Panc1 (cell line): ENCODE measurements at regions not wholly inside any gene's neighbourhood (a gene's known extent, or its start where the extent isn't known, plus 50 kb on each side); places are given as distances from the start of the nearest gene placed in this dataset.

ENCODE experiments used
- ATAC-seq: fragments of 200-7000 bp; cut with Tn5 transposase; 2 replicates; pipeline ENCODE4 v1.9.1; 2020; ENCODE audit warnings: mild to moderate bottlenecking, moderate library complexity
- BruUV-seq: library from RNA; stranded (reverse); fragments of 400-500 nt; replicated peaks from 2 replicates; lab custom pipeline; 2021; lab: Mats Ljungman, UMichigan
- CTCF ChIA-PET: fragments of 300-600 bp; sonication (Branson Sonifier 250); formaldehyde crosslinking; loops from one replicate; lab custom pipeline; 2022; ENCODE audit warnings: antibody characterized with exemption; lab: Charles Lee
- POLR2A ChIA-PET: fragments of 300-600 bp; sonication (Branson Sonifier 250); formaldehyde crosslinking; loops from one replicate; lab custom pipeline; 2022; ENCODE audit warnings: antibody characterized with exemption; lab: Charles Lee
- DNase-seq: peaks from one replicate; pipeline ENCODE4 v3.0.0-alpha.2; 2010; ENCODE audit warnings: low read depth, low spot score
- H3K27ac ChIP-seq: 2 replicates; pipeline ENCODE4 v1.5.1; 2011; ENCODE audit warnings: mild to moderate bottlenecking, low read length, inconsistent platforms
- H3K27me3 ChIP-seq: fragments of 200-500 bp; sonication (Bioruptor generic); 2 replicates; pipeline ENCODE4 v1.6.0; 2014; ENCODE audit warnings: low read length, inconsistent platforms; ENCODE audit not compliant: control insufficient read depth, insufficient read depth
- H3K36me3 ChIP-seq: fragments of 200-500 bp; sonication (Bioruptor generic); 2 replicates; pipeline ENCODE4 v1.5.1; 2014; ENCODE audit warnings: inconsistent platforms, mild to moderate bottlenecking, low read length, moderate library complexity; ENCODE audit not compliant: control insufficient read depth, insufficient read depth
- H3K4me1 ChIP-seq: 2 replicates; pipeline ENCODE4 v1.5.1; 2011; ENCODE audit warnings: inconsistent platforms, mild to moderate bottlenecking, low read length, moderate library complexity; ENCODE audit not compliant: control insufficient read depth, insufficient read depth
- H3K4me3 ChIP-seq, 2 experiments: 2 replicates each; pipeline ENCODE4 v1.5.1; 2011 to 2012; ENCODE audit warnings: low read depth in 2 of 2, low read length in 2 of 2, mild to moderate bottlenecking in 2 of 2, inconsistent platforms in 1 of 2, moderate library complexity in 1 of 2
- H3K9me3 ChIP-seq: fragments of 200-500 bp; sonication (Bioruptor generic); 2 replicates; pipeline ENCODE4 v1.5.1; 2014; ENCODE audit warnings: low read depth, mild to moderate bottlenecking, inconsistent platforms, low read length, moderate library complexity; ENCODE audit not compliant: control insufficient read depth, insufficient read depth
- POLR2AphosphoS5 ChIP-seq: IDR thresholded peaks from 2 replicates; pipeline ENCODE4 v1.6.1; 2012; ENCODE audit warnings: mild to moderate bottlenecking, low read depth, low read length, moderate library complexity
- SIN3A ChIP-seq: IDR thresholded peaks from 2 replicates; pipeline ENCODE4 v1.6.1; 2012; ENCODE audit warnings: low read depth, mild to moderate bottlenecking, low read length, moderate library complexity, borderline replicate concordance; ENCODE audit not compliant: insufficient read depth
- TCF7L2 ChIP-seq: IDR thresholded peaks from 2 replicates; pipeline ENCODE4 v1.6.1; 2011; ENCODE audit warnings: mild to moderate bottlenecking, low read depth, low read length, inconsistent platforms
- in situ Hi-C: cut with HindIII; loops from 2 replicates; pipeline ENCODE4 v1.10.0; 2016; ENCODE audit warnings: low sequenced_read_pairs, low pct_unique_long_range_greater_than_20kb
- intact Hi-C: fragments of 100-400 bp; cut with micrococcal nuclease; formaldehyde crosslinking; loops from one replicate; pipeline ENCODE4 v1.10.0; 2022; ENCODE audit not compliant: unreplicated experiment
- TF ChIP-seq, protein P1 (sequence below), 2 experiments: IDR thresholded peaks; 2 replicates each; pipeline ENCODE4 v1.6.1; 2011 to 2012; ENCODE audit warnings: low read depth in 2 of 2, control low read depth in 1 of 2, low read length in 1 of 2, mild to moderate bottlenecking in 1 of 2, moderate library complexity in 1 of 2; ENCODE audit not compliant: insufficient read depth in 1 of 2
- TF ChIP-seq, protein P2 (sequence below): fragments of 450-650 bp; IDR thresholded peaks from 2 replicates; pipeline ENCODE4 v1.5.1; 2017; ENCODE audit warnings: mild to moderate bottlenecking

DNA sequence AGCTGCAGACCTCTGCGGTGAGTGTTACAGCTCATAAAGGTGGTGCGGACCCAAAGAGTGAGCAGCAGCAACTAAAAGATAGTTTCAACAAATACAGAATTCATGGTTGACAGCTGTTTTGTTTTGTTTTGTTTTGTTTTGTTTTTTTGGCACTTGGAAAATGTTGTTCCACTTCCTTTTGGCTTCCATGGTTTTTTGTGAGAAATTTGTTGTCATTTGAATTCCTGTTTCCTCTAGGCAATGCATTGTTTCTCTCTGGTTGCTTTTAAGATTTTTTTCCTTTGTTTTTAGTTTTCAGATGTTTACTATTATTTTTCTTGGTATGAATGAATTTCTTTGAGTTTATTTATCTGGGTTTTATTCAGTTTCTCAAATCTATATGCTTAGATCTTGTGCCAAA is 229.4 kb downstream of the MID1IP1 start:
- no peaks in the 10 kb centered on the region for H3K27me3 ChIP-seq
- no peak overlapping the region for H3K27ac ChIP-seq
- BruUV-seq: no TSS peak
- TF ChIP-seq SIN3A: no peak
- TF ChIP-seq, protein P1, sequence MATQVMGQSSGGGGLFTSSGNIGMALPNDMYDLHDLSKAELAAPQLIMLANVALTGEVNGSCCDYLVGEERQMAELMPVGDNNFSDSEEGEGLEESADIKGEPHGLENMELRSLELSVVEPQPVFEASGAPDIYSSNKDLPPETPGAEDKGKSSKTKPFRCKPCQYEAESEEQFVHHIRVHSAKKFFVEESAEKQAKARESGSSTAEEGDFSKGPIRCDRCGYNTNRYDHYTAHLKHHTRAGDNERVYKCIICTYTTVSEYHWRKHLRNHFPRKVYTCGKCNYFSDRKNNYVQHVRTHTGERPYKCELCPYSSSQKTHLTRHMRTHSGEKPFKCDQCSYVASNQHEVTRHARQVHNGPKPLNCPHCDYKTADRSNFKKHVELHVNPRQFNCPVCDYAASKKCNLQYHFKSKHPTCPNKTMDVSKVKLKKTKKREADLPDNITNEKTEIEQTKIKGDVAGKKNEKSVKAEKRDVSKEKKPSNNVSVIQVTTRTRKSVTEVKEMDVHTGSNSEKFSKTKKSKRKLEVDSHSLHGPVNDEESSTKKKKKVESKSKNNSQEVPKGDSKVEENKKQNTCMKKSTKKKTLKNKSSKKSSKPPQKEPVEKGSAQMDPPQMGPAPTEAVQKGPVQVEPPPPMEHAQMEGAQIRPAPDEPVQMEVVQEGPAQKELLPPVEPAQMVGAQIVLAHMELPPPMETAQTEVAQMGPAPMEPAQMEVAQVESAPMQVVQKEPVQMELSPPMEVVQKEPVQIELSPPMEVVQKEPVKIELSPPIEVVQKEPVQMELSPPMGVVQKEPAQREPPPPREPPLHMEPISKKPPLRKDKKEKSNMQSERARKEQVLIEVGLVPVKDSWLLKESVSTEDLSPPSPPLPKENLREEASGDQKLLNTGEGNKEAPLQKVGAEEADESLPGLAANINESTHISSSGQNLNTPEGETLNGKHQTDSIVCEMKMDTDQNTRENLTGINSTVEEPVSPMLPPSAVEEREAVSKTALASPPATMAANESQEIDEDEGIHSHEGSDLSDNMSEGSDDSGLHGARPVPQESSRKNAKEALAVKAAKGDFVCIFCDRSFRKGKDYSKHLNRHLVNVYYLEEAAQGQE (IDR thresholded peaks at IDR 0.05; ENCODE audit: insufficient read depth in 1 of 2, low read depth in 2 of 2, low read length in 1 of 2): no peak
- TF ChIP-seq TCF7L2: no peak
- TF ChIP-seq POLR2AphosphoS5: no peak
- TF ChIP-seq, protein P2, sequence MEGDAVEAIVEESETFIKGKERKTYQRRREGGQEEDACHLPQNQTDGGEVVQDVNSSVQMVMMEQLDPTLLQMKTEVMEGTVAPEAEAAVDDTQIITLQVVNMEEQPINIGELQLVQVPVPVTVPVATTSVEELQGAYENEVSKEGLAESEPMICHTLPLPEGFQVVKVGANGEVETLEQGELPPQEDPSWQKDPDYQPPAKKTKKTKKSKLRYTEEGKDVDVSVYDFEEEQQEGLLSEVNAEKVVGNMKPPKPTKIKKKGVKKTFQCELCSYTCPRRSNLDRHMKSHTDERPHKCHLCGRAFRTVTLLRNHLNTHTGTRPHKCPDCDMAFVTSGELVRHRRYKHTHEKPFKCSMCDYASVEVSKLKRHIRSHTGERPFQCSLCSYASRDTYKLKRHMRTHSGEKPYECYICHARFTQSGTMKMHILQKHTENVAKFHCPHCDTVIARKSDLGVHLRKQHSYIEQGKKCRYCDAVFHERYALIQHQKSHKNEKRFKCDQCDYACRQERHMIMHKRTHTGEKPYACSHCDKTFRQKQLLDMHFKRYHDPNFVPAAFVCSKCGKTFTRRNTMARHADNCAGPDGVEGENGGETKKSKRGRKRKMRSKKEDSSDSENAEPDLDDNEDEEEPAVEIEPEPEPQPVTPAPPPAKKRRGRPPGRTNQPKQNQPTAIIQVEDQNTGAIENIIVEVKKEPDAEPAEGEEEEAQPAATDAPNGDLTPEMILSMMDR: no peak
- no peak for ATAC-seq
- H3K36me3 ChIP-seq: no peaks in the 10 kb centered on the region
- CTCF ChIA-PET: no interaction called here
- no peaks in the 10 kb centered on the region; the same call in 1 of the 2 replicates for H3K9me3 ChIP-seq
- intact Hi-C loops (no loop called here), in situ Hi-C loops (no loop called here)
- DNase-seq: no peak
- H3K4me1 ChIP-seq: no peaks in the 10 kb centered on the region
- no peak overlapping the region for H3K4me3 ChIP-seq
- POLR2A ChIA-PET: no interaction called here

DNA sequence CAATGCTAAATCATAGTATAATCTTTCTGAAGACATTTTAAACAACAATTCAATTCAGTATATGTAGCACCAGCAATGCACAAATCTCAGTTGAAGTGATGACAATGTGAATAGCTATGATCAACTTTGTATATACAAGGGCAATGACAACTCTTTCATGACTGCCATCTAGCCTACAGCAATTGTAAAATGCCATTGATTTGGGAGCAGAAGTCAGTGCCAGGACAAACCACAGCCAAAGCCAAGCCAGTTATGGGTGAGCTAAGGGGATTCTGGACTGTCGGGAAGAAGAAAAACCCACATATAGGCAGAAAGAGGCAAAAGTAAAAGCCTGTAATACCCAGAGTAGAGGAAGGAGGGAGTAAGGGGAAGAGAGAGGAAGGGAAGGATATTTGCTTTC is 238.6 kb downstream of the MID1IP1 start:
- Histone ChIP-seq H3K4me3 (no peak overlapping the region), H3K9me3 (no peaks in the 10 kb centered on the region), H3K27ac (no peak overlapping the region), H3K36me3 (no peaks in the 10 kb centered on the region), H3K27me3 (no peaks in the 10 kb centered on the region), H3K4me1 (no peaks in the 10 kb centered on the region)
- CTCF ChIA-PET: no interaction called here
- in situ Hi-C loops (no loop called here), intact Hi-C loops (no loop called here)
- no peak for DNase-seq
- BruUV-seq: no TSS peak
- no peak for TF ChIP-seq TCF7L2
- no peak for TF ChIP-seq POLR2AphosphoS5
- TF ChIP-seq, protein P1 (IDR thresholded peaks at IDR 0.05; ENCODE audit: insufficient read depth in 1 of 2, low read depth in 2 of 2, low read length in 1 of 2): no peak
- TF ChIP-seq, protein P2: no peak
- TF ChIP-seq SIN3A: no peak
- no peak for ATAC-seq
- POLR2A ChIA-PET: no interaction called here
